H7 (cell line): ENCODE measurements at regions not wholly inside any gene's neighbourhood (a gene's known extent, or its start where the extent isn't known, plus 50 kb on each side); places are given as distances from the start of the nearest gene placed in this dataset.
A peak's percentile ranks its signal among the peaks of the same experiment; 100 is the strongest.
"Not testable (repeated sequence)": the region's sequence is repeated elsewhere in the genome, so short reads cannot be mapped to it uniquely, and the experiment has no call there.

Experiments
- DNase-seq: peaks from one replicate; pipeline ENCODE4 v3.0.0; 2012
- H3K27me3 ChIP-seq: 2 replicates; pipeline ENCODE4 v1.6.0; 2011; ENCODE audit warnings: mild to moderate bottlenecking, low read length; ENCODE audit not compliant: control insufficient read depth, insufficient read depth
- H3K36me3 ChIP-seq: replicated peaks from 2 replicates; pipeline ENCODE4 v1.5.1; 2011; ENCODE audit warnings: low read length; ENCODE audit not compliant: control insufficient read depth, insufficient read depth
- H3K4me3 ChIP-seq: 2 replicates; pipeline ENCODE4 v1.5.1; 2011; ENCODE audit warnings: low read depth, mild to moderate bottlenecking, control low read depth, low read length, moderate library complexity; ENCODE audit not compliant: insufficient read depth

GRCh38 chr12:31906557-31907301, 52.5 kb upstream of the RESF1 start:
- no peak for DNase-seq
- Histone ChIP-seq H3K36me3 (no peaks in the 10 kb centered on the region), H3K27me3 (no peaks in the 10 kb centered on the region)

GRCh38 chr12:31903025-31903424, 56.2 kb upstream of the RESF1 start:
- Histone ChIP-seq H3K27me3 (no peaks in the 10 kb centered on the region), H3K4me3 (no peak overlapping the region), H3K36me3 (no peaks in the 10 kb centered on the region)
- DNase-seq: no peak

More at GRCh38 chr12:31906557-31907301, 52.5 kb upstream of the RESF1 start:
- H3K4me3 ChIP-seq: no peak overlapping the region

GRCh38 chr12:31900271-31900670, 58.9 kb upstream of the RESF1 start:
- no peak for DNase-seq
- H3K36me3 ChIP-seq: no peaks in the 10 kb centered on the region
- no peak overlapping the region for H3K4me3 ChIP-seq
- no peaks in the 10 kb centered on the region for H3K27me3 ChIP-seq

GRCh38 chr12:31899109-31899508, 60.1 kb upstream of the RESF1 start:
- Histone ChIP-seq H3K36me3 (no peaks in the 10 kb centered on the region), H3K4me3 (no peak overlapping the region), H3K27me3 (no peaks in the 10 kb centered on the region)
- DNase-seq: no peak

GRCh38 chr12:31897781-31898503, 61.3 kb upstream of the RESF1 start:
- Histone ChIP-seq H3K36me3 (no peaks in the 10 kb centered on the region), H3K27me3 (no peaks in the 10 kb centered on the region), H3K4me3 (no peak overlapping the region)
- DNase-seq: peak; percentile 68

GRCh38 chr12:31897092-31897491, 62.1 kb upstream of the RESF1 start:
- H3K4me3 ChIP-seq, DNase-seq: not testable (repeated sequence)

GRCh38 chr12:31896514-31897039, 62.6 kb upstream of the RESF1 start:
- DNase-seq: peak; percentile 24
- Histone ChIP-seq H3K27me3 (no peaks in the 10 kb centered on the region), H3K36me3 (no peaks in the 10 kb centered on the region), H3K4me3 (no peak overlapping the region)

More at GRCh38 chr12:31897092-31897491, 62.1 kb upstream of the RESF1 start:
- not testable (repeated sequence) for H3K36me3 ChIP-seq, H3K27me3 ChIP-seq

GRCh38 chr12:31895449-31896150, 63.6 kb upstream of the RESF1 start:
- Histone ChIP-seq H3K36me3 (no peaks in the 10 kb centered on the region), H3K4me3 (no peak overlapping the region), H3K27me3 (no peaks in the 10 kb centered on the region)
- DNase-seq: no peak

GRCh38 chr12:31890295-31891285, 68.6 kb upstream of the RESF1 start:
- H3K4me3 ChIP-seq: no peak overlapping the region
- no peak for DNase-seq
- no peaks in the 10 kb centered on the region for H3K36me3 ChIP-seq
- no peaks in the 10 kb centered on the region for H3K27me3 ChIP-seq

GRCh38 chr12:31887109-31887811, 72.0 kb upstream of the RESF1 start:
- Histone ChIP-seq H3K27me3 (no peaks in the 10 kb centered on the region), H3K4me3 (no peak overlapping the region), H3K36me3 (no peaks in the 10 kb centered on the region)
- DNase-seq: no peak

- H3K4me3 ChIP-seq, H3K27me3 ChIP-seq, H3K36me3 ChIP-seq, DNase-seq: not testable (repeated sequence)
Measured at GRCh38 chr12:31882682-31883081, 76.5 kb upstream of the RESF1 start.

GRCh38 chr12:31880340-31880739, 78.9 kb upstream of the RESF1 start:
- H3K27me3 ChIP-seq: no peaks in the 10 kb centered on the region
- no peak for DNase-seq
- no peaks in the 10 kb centered on the region for H3K36me3 ChIP-seq
- H3K4me3 ChIP-seq: no peak overlapping the region

- no peak overlapping the region for H3K4me3 ChIP-seq
- no peak for DNase-seq
- H3K27me3 ChIP-seq: no peaks in the 10 kb centered on the region
- no peaks in the 10 kb centered on the region for H3K36me3 ChIP-seq
Measured at GRCh38 chr12:31877884-31878283, 81.3 kb upstream of the RESF1 start.
